Stimulated activated naive B cell treated with anti-CD40 and anti-IgM and Interleukin-4, amounts not matched to agents 10 μg/mL and 1 μg/mL and 100 μg/mL, for 72 hours (primary cell): ENCODE measurements at regions not wholly inside any gene's neighbourhood (a gene's known extent, or its start where the extent isn't known, plus 50 kb on each side); places are given as distances from the start of the nearest gene placed in this dataset.
"Not testable (repeated sequence)": the region's sequence is repeated elsewhere in the genome, so short reads cannot be mapped to it uniquely, and the experiment has no call there.

Experiments used
- ATAC-seq, 2 donors: fragments of 150-1000 bp; cut with Tn5 transposase; replicated peaks; 2 replicates each; pipeline ENCODE4 v1.10.0; 2021; ENCODE audit warnings: moderate library complexity in 1 of 2
- DNase-seq: peaks from one replicate; pipeline ENCODE4 v3.0.0; 2021
- H3K27ac Mint-ChIP-seq: one replicate; pipeline ENCODE4 v1.8.0; 2022; ENCODE audit warnings: mild to moderate bottlenecking, mixed read lengths
- H3K27me3 Mint-ChIP-seq, 2 donors: one replicate each; pipeline ENCODE4 v1.8.0; 2022; ENCODE audit warnings: mixed read lengths in 2 of 2
- H3K36me3 Mint-ChIP-seq, 2 donors: one replicate each; pipeline ENCODE4 v1.8.0; 2022; ENCODE audit warnings: mixed read lengths in 2 of 2, mild to moderate bottlenecking in 1 of 2
- H3K4me1 Mint-ChIP-seq, 2 donors: one replicate each; pipeline ENCODE4 v1.8.0; 2022; ENCODE audit warnings: mixed read lengths in 2 of 2, mild to moderate bottlenecking in 1 of 2
- H3K4me3 Mint-ChIP-seq, 2 donors: one replicate each; pipeline ENCODE4 v1.8.0; 2022; ENCODE audit warnings: mild to moderate bottlenecking in 2 of 2, mixed read lengths in 2 of 2, moderate library complexity in 1 of 2
- H3K9me3 Mint-ChIP-seq, 2 donors: one replicate each; pipeline ENCODE4 v1.8.0; 2022; ENCODE audit warnings: mixed read lengths in 2 of 2, mild to moderate bottlenecking in 1 of 2

- not testable (repeated sequence) for H3K4me1 Mint-ChIP-seq, ATAC-seq, H3K36me3 Mint-ChIP-seq, H3K9me3 Mint-ChIP-seq, H3K27ac Mint-ChIP-seq, DNase-seq, H3K4me3 Mint-ChIP-seq, H3K27me3 Mint-ChIP-seq
These were observed 63.8 kb upstream of the ARRDC3 start for GRCh38 chr5:91446880-91447279.

GRCh38 chr5:91443761-91444467 lies 60.8 kb upstream of the ARRDC3 start:
- H3K4me1 Mint-ChIP-seq = peaks cover 0 to under 1% of the 10 kb centered on the region in 2 donors

GRCh38 chr5:91443023-91443422 lies 59.9 kb upstream of the ARRDC3 start:
- Mint-ChIP-seq H3K9me3 (peaks cover 0 to under 1% of the 10 kb centered on the region in 2 donors), H3K36me3 (peaks cover 0 to 6% of the 10 kb centered on the region in 2 donors), H3K27ac (no peak overlapping the region), H3K4me1 (no peaks in the 10 kb centered on the region), H3K27me3 (no peaks in the 10 kb centered on the region), H3K4me3 (no peak overlapping the region)
- DNase-seq (no peak), ATAC-seq (no peak)

More at GRCh38 chr5:91443761-91444467, 60.8 kb upstream of the ARRDC3 start:
- Mint-ChIP-seq H3K27me3 (no peaks in the 10 kb centered on the region), H3K36me3 (peaks cover 0 to 8% of the 10 kb centered on the region in 2 donors), H3K4me3 (no peak overlapping the region), H3K27ac (no peak overlapping the region), H3K9me3 (peaks cover 0 to 2% of the 10 kb centered on the region in 2 donors)
- ATAC-seq = no peak
- no peak for DNase-seq

DNA sequence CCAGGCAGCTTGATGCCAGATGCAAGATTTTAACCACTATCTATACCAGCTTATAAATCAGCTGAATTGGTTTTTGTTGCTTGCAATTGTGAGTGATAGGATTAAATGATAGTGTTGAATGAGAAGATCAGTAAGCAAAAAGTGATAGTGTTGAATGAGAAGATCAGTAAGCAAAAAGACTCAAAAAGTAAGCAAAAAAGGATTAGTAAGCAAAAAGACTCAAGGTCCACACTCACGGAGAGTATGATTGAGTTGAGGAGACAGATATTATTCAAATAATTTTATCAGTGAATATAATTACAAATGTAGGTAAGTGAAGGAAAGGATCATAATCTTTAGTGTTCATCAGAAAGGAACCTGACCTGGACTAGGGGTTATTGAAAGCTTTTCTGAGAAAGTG lies 58.0 kb upstream of the ARRDC3 start:
- H3K9me3 Mint-ChIP-seq = no peaks in the 10 kb centered on the region
- no peak overlapping the region for H3K4me3 Mint-ChIP-seq
- H3K27ac Mint-ChIP-seq = no peak overlapping the region
- H3K27me3 Mint-ChIP-seq = no peaks in the 10 kb centered on the region
- ATAC-seq (no peak), DNase-seq (no peak)
- peaks cover 0 to 4% of the 10 kb centered on the region in 2 donors for H3K36me3 Mint-ChIP-seq
- H3K4me1 Mint-ChIP-seq = no peaks in the 10 kb centered on the region

DNA sequence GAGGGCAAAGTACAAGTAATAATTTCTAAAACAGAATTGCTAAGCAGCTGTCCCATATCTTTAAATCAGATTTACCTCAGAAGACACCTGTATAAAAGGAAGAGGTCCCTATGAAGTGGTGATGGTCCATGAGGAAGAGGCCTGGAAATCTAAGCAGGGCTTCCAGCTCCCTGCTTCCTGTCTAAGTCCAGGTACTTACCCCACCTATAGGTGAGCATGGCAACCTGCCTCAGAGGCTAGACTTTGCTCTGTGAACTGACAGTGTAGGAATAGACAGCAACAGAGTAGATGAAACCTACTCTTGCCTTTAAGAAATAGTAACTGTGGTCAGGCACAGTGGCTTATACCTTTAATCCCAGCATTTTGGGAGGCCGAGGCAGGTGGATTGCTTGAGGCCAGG lies 55.8 kb upstream of the ARRDC3 start:
- Mint-ChIP-seq H3K4me3 (no peak overlapping the region), H3K36me3 (peaks cover 0 to 4% of the 10 kb centered on the region in 2 donors), H3K27ac (no peak overlapping the region)

DNA sequence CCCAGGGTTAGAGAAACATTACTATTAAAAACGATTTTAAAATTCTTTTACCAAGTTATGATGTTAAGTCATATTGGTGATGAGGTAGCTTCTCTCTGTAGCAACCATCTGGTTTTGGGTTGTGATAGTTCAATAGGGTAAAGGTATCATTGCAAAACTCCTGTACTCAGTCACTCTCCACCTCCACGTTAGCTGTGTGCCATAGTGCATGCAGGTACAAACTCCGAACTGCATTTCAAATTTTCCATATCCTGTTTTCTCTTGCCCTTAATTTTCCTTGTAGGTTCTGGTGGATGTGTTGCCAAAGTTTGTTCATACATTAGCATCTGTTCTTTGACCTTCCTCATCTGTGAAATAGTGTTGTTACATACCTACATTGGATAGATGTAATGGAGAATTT lies 53.1 kb upstream of the ARRDC3 start:
- peaks cover 0 to 4% of the 10 kb centered on the region in 2 donors for H3K36me3 Mint-ChIP-seq
- H3K4me3 Mint-ChIP-seq = no peak overlapping the region
- H3K27me3 Mint-ChIP-seq = no peaks in the 10 kb centered on the region
- no peak for DNase-seq
- no peak overlapping the region for H3K27ac Mint-ChIP-seq
- no peak for ATAC-seq
- peaks cover 5 to 14% of the 10 kb centered on the region in 2 donors for H3K4me1 Mint-ChIP-seq
- H3K9me3 Mint-ChIP-seq = no peaks in the 10 kb centered on the region

More for the DNA sequence above, 55.8 kb upstream of the ARRDC3 start:
- Mint-ChIP-seq H3K4me1 (peaks cover under 1 to 11% of the 10 kb centered on the region in 2 donors), H3K27me3 (no peaks in the 10 kb centered on the region), H3K9me3 (no peaks in the 10 kb centered on the region)
- DNase-seq (no peak), ATAC-seq (no peak)

DNA sequence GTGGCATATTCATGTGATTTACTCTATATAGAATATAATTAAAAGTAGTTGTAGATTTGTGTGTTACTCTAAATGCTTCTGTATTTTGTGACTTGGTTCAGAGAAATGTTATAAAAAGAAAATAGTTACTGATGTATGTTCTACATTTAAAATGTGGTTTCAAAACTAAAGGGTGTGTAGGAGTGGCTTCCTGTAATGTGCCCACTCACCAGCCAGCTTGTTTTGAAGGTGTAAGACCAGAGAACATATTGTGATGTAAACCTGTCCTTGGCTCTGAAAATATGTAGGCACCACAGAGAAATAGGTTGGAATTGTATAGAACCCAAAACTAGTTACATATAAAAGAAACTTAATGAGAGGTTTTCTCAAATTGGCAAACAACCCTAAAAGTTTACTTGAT lies 51.2 kb upstream of the ARRDC3 start:
- Mint-ChIP-seq H3K36me3 (peaks cover under 1 to 4% of the 10 kb centered on the region in 2 donors), H3K4me1 (peaks cover 5 to 14% of the 10 kb centered on the region in 2 donors), H3K27me3 (no peaks in the 10 kb centered on the region), H3K4me3 (no peak overlapping the region), H3K27ac (no peak overlapping the region), H3K9me3 (peaks cover under 1 to 3% of the 10 kb centered on the region in 2 donors)
- ATAC-seq (peak; percentile 38 to 39), DNase-seq (no peak)

DNA sequence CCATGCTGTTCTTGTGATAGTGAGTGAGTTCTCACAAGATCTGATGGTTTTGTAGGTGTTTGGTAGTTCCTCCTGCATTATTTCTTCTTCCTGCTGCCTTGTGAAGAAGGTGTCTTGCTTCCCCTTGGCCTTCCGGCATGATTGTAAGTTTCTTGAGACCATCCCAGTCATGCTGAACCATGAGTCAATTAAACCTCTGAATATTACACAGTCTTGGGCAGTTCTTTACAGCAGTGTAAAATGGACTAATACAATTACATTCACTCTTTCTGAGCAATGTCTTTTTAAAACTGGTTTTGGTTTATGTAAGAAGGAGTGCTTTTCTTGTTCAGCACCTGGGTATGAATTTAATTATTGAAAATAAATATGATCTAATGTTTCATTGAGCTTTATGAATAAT lies 50.7 kb upstream of the ARRDC3 start:
- peaks cover 3 to 5% of the 10 kb centered on the region in 2 donors for H3K9me3 Mint-ChIP-seq
- H3K4me1 Mint-ChIP-seq = peaks cover 5 to 14% of the 10 kb centered on the region in 2 donors
- peak overlapping the region; percentile 39 for H3K27ac Mint-ChIP-seq
- H3K36me3 Mint-ChIP-seq = peaks cover 5% of the 10 kb centered on the region in 2 donors
- ATAC-seq (peak in 1 of 2 donors; percentile 29), DNase-seq (no peak)
- H3K27me3 Mint-ChIP-seq = no peaks in the 10 kb centered on the region
- no peak overlapping the region for H3K4me3 Mint-ChIP-seq
